ENCODE measurements at regions not wholly inside any gene's neighbourhood (a gene's known extent, or its start where the extent isn't known, plus 50 kb on each side); places are given as distances from the start of the nearest gene placed in this dataset.

DNA sequence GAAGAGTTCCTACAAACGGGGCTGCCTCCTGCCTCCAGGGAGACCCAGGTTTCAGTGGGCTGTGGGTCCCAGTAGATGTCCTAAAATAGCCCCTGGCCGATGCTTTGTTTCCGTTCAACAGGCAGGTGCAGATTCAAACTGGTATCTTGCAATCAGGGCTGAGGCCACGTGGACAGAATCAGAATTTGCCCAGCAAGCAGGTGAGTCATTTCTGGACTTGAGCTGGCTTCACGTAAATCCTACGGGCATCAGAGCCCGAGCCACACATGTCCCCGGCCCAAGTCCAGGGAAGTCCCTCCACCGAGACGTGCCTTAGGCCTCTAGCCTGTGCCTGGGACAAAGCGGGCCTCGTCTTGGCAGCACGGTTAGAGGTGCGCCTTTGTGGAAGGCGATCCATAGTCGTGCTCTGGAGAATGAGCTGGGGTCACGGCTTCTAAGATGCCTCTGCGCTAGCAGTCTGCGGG is 101.6 kb upstream of the FRMD1 start:
- TF ChIP-seq, protein P1, sequence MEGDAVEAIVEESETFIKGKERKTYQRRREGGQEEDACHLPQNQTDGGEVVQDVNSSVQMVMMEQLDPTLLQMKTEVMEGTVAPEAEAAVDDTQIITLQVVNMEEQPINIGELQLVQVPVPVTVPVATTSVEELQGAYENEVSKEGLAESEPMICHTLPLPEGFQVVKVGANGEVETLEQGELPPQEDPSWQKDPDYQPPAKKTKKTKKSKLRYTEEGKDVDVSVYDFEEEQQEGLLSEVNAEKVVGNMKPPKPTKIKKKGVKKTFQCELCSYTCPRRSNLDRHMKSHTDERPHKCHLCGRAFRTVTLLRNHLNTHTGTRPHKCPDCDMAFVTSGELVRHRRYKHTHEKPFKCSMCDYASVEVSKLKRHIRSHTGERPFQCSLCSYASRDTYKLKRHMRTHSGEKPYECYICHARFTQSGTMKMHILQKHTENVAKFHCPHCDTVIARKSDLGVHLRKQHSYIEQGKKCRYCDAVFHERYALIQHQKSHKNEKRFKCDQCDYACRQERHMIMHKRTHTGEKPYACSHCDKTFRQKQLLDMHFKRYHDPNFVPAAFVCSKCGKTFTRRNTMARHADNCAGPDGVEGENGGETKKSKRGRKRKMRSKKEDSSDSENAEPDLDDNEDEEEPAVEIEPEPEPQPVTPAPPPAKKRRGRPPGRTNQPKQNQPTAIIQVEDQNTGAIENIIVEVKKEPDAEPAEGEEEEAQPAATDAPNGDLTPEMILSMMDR (IDR thresholded peaks at IDR 0.05): no peak
- TF ChIP-seq POLR2A (IDR thresholded peaks at IDR 0.05): no peak

Measured in right lobe of liver (tissue), 4 donors.